HG03354 (cell line): ENCODE measurements at regions not wholly inside any gene's neighbourhood (a gene's known extent, or its start where the extent isn't known, plus 50 kb on each side); places are given as distances from the start of the nearest gene placed in this dataset.

ENCODE experiments used
- ATAC-seq: cut with Tn5 transposase; IDR thresholded peaks from one replicate; pipeline ENCODE4 v1.9.1; 2021; ENCODE audit warnings: mild to moderate bottlenecking; ENCODE audit not compliant: unreplicated experiment, poor library complexity, severe bottlenecking

GRCh38 chr2:120909102-120909501 lies 173.4 kb downstream of the GLI2 start:
- no peak for ATAC-seq

GRCh38 chr2:120910164-120910563 lies 174.5 kb downstream of the GLI2 start:
- ATAC-seq = no peak

GRCh38 chr2:120910956-120911951 lies 175.6 kb downstream of the GLI2 start:
- no peak for ATAC-seq

GRCh38 chr2:120912101-120912985 lies 176.7 kb downstream of the GLI2 start:
- ATAC-seq = no peak

- no peak for ATAC-seq
Measured at GRCh38 chr2:120913972-120914838, 178.5 kb downstream of the GLI2 start.

GRCh38 chr2:120914839-120915521 lies 179.3 kb downstream of the GLI2 start:
- ATAC-seq = no peak

GRCh38 chr2:120915670-120916069 lies 180.0 kb downstream of the GLI2 start:
- ATAC-seq = no peak

- ATAC-seq = no peak
Measured at GRCh38 chr2:120916446-120916845, 180.8 kb downstream of the GLI2 start.

GRCh38 chr2:120917886-120918285 lies 182.2 kb downstream of the GLI2 start:
- no peak for ATAC-seq

GRCh38 chr2:120919216-120919615 lies 183.5 kb downstream of the GLI2 start:
- ATAC-seq = no peak

GRCh38 chr2:120919771-120920453 lies 184.2 kb downstream of the GLI2 start:
- no peak for ATAC-seq

- ATAC-seq = no peak
Measured at GRCh38 chr2:120920454-120921148, 184.9 kb downstream of the GLI2 start.

- ATAC-seq = no peak
Measured at GRCh38 chr2:120921457-120921856, 185.8 kb downstream of the GLI2 start.

GRCh38 chr2:120922571-120923332 lies 187.1 kb downstream of the GLI2 start:
- no peak for ATAC-seq

GRCh38 chr2:120923426-120923825 lies 187.8 kb downstream of the GLI2 start:
- no peak for ATAC-seq

GRCh38 chr2:120924924-120925323 lies 189.3 kb downstream of the GLI2 start:
- ATAC-seq = no peak
